SH-SY5Y (cell line): ENCODE measurements at regions not wholly inside any gene's neighbourhood (a gene's known extent, or its start where the extent isn't known, plus 50 kb on each side); places are given as distances from the start of the nearest gene placed in this dataset.

Experiments
- GATA2 ChIP-seq: IDR thresholded peaks from 2 replicates; pipeline ENCODE4 v1.6.1; 2011; ENCODE audit warnings: mild to moderate bottlenecking, low read depth, low read length
- GATA3 ChIP-seq: IDR thresholded peaks from 2 replicates; pipeline ENCODE4 v1.6.1; 2011; ENCODE audit warnings: low read depth, mild to moderate bottlenecking, low read length, moderate library complexity

DNA sequence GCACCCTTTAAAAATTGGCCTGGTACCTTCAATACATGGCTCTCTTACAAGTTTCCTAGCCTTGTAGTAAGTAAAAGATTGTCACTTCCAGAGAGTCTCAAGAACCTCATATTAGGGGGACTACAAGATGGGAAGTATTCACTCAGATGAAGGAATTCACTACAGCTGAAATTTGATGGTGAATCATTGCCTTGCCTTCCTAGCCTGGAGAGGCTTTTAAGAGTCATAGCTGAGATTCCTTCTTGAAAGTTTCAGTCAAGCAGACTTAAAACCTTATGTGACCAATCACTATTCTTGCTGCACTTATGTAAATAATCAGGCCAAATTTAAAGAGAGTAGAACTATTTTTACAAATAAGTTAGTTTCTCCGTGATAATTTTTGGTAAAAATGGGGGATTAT, 451.6 kb downstream of the TRHDE start:
- TF ChIP-seq GATA2, result no peak
- TF ChIP-seq GATA3, result no peak

DNA sequence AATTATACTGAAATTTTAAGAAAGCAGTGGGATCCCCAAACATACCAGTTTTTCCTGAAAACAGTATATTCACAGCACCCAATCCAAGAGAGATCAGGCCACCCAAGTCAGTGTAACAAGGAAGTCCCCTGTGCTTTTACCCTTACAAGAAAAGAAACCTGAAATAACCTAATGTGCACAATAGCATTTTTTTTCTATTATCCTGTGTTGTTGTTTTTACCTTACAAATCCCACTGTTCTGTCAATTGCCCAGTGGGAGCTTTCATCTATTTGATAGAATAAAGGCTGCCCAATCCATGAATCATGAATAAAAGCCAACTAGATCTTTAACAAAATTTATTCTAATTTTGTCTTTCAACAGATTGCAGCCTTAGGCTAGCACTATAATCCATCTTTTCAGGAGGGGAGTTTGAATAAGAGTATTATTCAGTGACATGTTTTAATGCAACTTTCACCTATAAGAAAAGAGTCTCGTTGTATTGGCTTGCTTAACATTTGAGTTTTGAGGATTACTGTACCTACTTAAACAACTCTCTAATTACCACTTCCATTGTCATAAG, 457.4 kb downstream of the TRHDE start:
- TF ChIP-seq GATA3 (no peak), GATA2 (no peak)

DNA sequence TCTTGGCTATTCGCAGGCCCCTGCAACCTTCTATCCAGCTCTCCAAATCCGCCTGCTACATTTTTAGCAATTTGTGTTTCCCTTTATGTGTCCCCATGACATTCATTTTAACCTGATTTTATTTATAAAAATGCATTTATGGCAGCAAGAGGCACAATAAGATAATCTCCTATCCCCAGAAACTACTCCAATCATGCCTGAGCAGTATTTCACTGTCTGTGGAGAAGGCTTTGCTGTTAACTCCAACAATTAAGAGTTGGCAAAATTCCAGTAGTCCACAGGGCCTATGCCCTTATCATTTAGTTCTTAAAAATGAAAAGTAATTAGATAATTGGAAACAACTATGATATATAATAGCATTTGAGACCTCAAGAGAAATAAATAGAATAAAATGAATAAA, 462.4 kb downstream of the TRHDE start:
- TF ChIP-seq GATA2, result no peak
- no peak; the same call in 1 of the 2 replicates for TF ChIP-seq GATA3

DNA sequence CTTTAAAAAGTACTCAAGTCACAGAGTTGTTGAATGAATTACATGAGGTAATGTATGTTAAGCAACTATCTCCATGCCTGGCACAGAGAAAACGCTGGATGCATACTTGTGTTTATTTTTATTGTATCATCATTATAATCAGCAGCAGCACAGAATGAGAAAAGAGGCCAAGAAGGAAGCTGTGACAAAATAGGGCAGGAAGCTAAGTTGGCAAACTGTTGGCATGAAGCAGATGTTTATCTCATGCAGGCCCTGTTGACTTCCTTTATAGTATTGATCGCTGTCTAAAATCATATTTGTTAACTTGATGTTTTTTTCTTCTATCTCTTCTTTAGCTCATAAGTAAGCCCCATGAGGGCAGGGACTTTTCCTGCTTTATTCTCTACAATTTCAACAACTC, 466.6 kb downstream of the TRHDE start:
- no peak for TF ChIP-seq GATA3
- no peak for TF ChIP-seq GATA2

DNA sequence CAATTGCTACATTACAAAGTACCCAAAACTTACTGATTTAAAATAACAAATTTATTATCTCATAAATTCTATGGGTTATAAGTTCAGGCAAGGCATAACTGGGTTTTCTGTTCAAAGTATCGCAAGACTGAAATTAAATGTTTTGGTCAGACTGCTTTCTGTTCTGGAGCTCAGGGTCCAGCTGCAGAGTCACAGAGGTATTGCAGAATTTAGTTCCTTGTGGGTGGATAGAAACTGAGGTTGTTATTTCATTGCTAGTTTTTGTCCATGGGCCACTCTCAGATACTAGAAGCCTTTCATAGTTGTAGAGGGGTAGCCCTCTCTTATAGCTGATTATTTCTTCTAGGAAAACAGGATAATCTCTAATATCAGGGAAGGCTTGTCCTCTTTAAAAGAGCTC, 467.9 kb downstream of the TRHDE start:
- TF ChIP-seq GATA3, result no peak
- TF ChIP-seq GATA2, result no peak

DNA sequence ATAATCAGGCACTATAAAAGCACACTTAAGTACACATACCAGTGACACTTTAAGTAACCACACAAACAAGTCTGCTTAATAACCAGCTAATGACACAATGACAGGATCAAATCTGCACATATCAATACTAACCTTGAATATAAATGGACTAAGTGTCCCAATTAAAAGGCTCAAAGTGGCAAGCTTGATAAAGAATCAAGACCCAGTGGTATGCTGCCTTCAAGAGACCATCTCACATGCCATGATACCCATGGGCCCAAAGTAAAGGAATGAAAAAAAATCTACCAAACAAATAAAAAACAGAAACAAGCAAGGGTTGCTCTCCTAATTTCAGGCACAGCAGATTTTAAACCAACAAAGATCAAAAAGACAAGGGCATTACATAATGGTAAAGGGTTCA, 470.4 kb downstream of the TRHDE start:
- TF ChIP-seq GATA2, result no peak
- TF ChIP-seq GATA3, result no peak

GRCh38 chr12:72746048-72746447, 473.9 kb downstream of the TRHDE start:
- TF ChIP-seq GATA3, result no peak
- no peak for TF ChIP-seq GATA2

DNA sequence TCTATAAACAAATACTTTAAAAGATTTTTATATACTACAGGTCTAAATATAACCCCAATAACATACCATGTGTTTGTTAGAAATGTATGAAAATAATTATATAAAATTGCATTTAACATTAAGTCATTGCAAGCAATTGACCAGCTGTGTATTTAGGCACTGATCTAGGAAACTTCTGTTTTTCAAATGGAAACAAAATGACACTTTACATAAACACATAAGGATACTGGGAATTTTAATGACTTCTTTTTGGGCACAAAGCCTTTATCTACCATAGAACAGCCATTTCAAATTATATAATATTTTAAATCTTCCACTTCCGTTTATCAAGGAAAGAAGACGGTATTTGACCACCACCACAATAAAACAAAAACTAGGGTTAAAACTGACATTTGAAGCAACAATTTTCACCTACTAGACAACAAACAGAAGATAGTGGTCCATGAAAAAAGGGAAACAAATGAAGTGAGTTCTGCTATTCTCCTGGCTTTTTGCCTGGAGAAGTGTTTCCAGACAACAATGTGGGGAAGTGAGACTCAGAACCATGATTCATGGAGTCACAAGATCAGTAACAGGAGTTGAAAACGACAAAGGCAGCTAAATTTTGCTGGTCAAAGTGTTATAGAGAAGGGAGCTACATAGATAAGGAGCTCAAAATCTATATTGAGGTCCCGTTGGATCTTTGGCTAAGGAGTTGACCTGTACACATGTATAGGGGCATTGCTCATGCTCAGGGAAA, 475.1 kb downstream of the TRHDE start:
- no peak for TF ChIP-seq GATA3
- TF ChIP-seq GATA2, result no peak

DNA sequence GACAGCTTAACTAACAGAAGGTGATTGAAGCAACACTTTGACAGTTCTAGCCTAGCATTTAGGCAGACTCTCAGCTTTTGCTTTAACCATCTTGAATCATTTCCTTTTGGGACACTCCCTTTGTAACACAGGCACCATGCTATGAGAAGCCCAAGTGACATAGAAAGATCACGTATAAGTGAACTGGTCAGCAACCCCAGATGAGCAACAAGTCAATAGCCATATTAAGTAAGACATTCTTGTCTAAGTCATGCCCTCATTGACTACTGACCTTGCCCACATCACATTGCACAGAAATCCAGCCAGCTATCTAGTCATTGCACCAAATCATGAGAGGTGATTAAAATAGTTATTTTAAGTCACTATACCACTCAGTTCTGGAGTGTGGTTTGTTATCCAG, 476.8 kb downstream of the TRHDE start:
- TF ChIP-seq GATA2 (no peak), GATA3 (no peak)

DNA sequence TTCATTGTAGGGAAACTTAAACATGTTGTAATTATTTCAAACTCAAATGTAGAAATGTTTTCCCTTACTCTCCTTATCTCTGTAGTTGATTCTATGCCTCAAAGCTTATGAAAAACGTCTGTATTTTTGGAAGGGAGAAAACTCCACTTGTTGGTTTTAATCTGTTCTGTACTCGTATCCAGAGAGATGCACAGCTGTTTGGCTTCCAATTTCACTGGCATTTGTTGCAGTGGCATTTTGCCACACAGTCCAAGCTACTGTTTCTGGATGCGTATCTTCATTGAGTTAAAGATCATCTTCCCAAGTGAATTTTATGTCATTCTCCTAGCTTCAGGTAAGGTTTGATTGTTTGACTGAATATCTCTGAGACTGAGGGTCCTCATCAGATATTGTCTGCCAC, 481.4 kb downstream of the TRHDE start:
- TF ChIP-seq GATA3 (no peak), GATA2 (no peak)

GRCh38 chr12:72766517-72766916, 494.3 kb downstream of the TRHDE start:
- TF ChIP-seq GATA2, result no peak
- no peak for TF ChIP-seq GATA3

- TF ChIP-seq GATA2, result peak; percentile 87
- TF ChIP-seq GATA3, result peak; percentile 96
These were observed 501.9 kb downstream of the TRHDE start for GRCh38 chr12:72774023-72774422.

DNA sequence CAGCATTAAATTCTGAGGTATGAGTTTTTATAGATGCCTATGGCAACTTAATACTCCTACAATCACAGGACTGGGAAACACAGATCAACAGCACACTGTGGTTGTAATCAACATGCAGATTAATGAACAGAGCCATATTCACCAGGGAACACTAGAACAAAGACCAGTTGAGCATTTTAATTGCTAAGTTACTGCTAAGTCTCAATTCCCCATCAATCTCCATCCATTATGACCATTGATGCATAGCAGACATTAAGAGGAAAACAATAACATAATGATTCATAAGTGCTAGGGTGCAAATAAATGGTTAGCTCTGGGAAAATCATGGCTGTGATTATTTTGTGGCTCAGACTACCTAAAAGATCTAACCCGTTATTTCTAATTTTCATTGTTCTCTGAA, 505.6 kb downstream of the TRHDE start:
- TF ChIP-seq GATA2 (no peak), GATA3 (no peak)

- TF ChIP-seq GATA3 (no peak), GATA2 (peak; percentile 25; the same call in 1 of the 2 replicates)
These were observed 518.1 kb downstream of the TRHDE start for GRCh38 chr12:72790273-72790672.

- no peak for TF ChIP-seq GATA3
- TF ChIP-seq GATA2, result no peak
These were observed 520.7 kb downstream of the TRHDE start for GRCh38 chr12:72792889-72793288.

DNA sequence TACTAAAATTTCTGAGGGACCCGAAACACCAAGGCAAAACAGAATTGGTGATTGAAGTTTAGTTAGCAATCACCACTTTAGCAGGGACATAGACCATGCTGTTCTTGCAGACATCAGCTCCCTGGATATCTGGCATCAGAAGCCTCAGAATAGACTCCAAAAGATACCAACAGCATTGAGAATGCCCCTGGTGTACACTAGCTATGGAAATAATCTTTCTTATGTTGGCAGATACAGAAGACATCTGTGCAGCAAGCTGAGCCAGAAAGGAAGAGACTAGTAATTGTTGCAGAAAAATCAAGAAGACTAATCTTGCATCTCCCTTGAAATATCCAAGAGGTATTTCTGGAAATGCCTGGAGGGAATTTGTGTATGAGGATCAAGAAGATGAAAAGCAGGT, 521.6 kb downstream of the TRHDE start:
- TF ChIP-seq GATA3 (no peak), GATA2 (no peak)

DNA sequence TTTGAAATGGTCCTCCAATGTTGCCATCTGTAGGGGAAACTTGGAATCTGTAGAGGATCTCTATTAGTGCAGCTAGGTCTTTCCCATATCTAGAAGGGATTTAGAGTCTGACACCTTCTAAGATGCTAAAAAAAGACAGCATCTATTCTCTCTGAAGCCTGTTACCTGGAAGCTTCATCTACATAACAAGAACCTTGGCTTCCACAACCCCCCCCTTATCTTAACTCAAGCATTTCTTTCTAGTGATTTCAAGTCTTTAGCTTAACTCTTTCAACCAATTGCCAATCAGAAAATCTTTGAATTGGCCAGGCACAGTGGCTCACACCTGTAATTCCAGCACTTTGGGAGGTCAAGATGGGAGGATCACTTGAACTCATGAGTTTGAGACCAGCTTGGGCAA, 543.3 kb downstream of the TRHDE start:
- TF ChIP-seq GATA2 (no peak), GATA3 (no peak)
